SK-N-SH (cell line): ENCODE measurements at regions not wholly inside any gene's neighbourhood (a gene's known extent, or its start where the extent isn't known, plus 50 kb on each side); places are given as distances from the start of the nearest gene placed in this dataset.
A peak's percentile ranks its signal among the peaks of the same experiment; 100 is the strongest.

Experiments used
- CHD2 ChIP-seq: fragments of 150-350 bp; IDR thresholded peaks from 2 replicates; pipeline ENCODE4 v1.6.1; 2018; ENCODE audit warnings: low read length; ENCODE audit not compliant: partially characterized antibody
- EP300 ChIP-seq, 2 experiments: IDR thresholded peaks; 2 replicates each; pipeline versions ENCODE4 v1.4.0 to v1.6.1; 2012; ENCODE audit warnings: borderline replicate concordance in 1 of 2, low read depth in 1 of 2, low read length in 1 of 2
- EZH2phosphoT487 ChIP-seq: fragments of 200-600 bp; sonication (generic); IDR thresholded peaks from 2 replicates; pipeline ENCODE4 v1.6.1; 2017; ENCODE audit warnings: low read depth, mixed run types, mild to moderate bottlenecking, antibody characterized with exemption, moderate library complexity, borderline replicate concordance
- FOXJ3 ChIP-seq: sonication (generic); formaldehyde crosslinking; IDR thresholded peaks from 2 replicates; pipeline ENCODE4 v1.5.1; 2020; ENCODE audit warnings: mild to moderate bottlenecking, missing genetic modification reagents
- GABPA ChIP-seq: IDR thresholded peaks from 2 replicates; pipeline ENCODE4 v1.4.0; 2012; ENCODE audit warnings: low read depth, mild to moderate bottlenecking
- JUND ChIP-seq: IDR thresholded peaks from 2 replicates; pipeline ENCODE4 v1.4.0; 2012
- NFIC ChIP-seq: IDR thresholded peaks from 2 replicates; pipeline ENCODE4 v1.4.0; 2012; ENCODE audit warnings: borderline replicate concordance
- NRF1 ChIP-seq: IDR thresholded peaks from 2 replicates; pipeline ENCODE4 v1.6.1; 2012; ENCODE audit warnings: low read depth, mild to moderate bottlenecking, low read length
- POLR2AphosphoS5 ChIP-seq: IDR thresholded peaks from 2 replicates; pipeline ENCODE4 v1.6.1; 2012; ENCODE audit warnings: low read depth, low read length
- RFX5 ChIP-seq: IDR thresholded peaks from 2 replicates; pipeline ENCODE4 v1.6.1; 2012; ENCODE audit warnings: mild to moderate bottlenecking, improper control_type of control experiment, low read length
- SMC3 ChIP-seq: IDR thresholded peaks from 2 replicates; pipeline ENCODE4 v1.6.1; 2012; ENCODE audit warnings: low read depth, low read length, improper control_type of control experiment
- TAF1 ChIP-seq: IDR thresholded peaks from 2 replicates; pipeline ENCODE4 v1.6.1; 2012; ENCODE audit warnings: low read depth, mild to moderate bottlenecking, low read length, moderate library complexity, borderline replicate concordance
- TCF12 ChIP-seq: IDR thresholded peaks from 2 replicates; pipeline ENCODE4 v1.4.0; 2012
- YY1 ChIP-seq: IDR thresholded peaks from 2 replicates; pipeline ENCODE4 v1.4.0; 2012; ENCODE audit warnings: low read depth, mild to moderate bottlenecking
- TF ChIP-seq, protein P1 (sequence below): IDR thresholded peaks from 2 replicates; pipeline ENCODE4 v1.4.0; 2012; ENCODE audit warnings: low read depth, borderline replicate concordance
- TF ChIP-seq, protein P2 (sequence below): IDR thresholded peaks from 2 replicates; pipeline ENCODE4 v1.4.0; 2012; ENCODE audit warnings: low read depth, borderline replicate concordance
- TF ChIP-seq, protein P3 (sequence below): IDR thresholded peaks from 2 replicates; pipeline ENCODE4 v1.6.1; 2012; ENCODE audit warnings: mild to moderate bottlenecking, low read depth, low read length, moderate library complexity

DNA sequence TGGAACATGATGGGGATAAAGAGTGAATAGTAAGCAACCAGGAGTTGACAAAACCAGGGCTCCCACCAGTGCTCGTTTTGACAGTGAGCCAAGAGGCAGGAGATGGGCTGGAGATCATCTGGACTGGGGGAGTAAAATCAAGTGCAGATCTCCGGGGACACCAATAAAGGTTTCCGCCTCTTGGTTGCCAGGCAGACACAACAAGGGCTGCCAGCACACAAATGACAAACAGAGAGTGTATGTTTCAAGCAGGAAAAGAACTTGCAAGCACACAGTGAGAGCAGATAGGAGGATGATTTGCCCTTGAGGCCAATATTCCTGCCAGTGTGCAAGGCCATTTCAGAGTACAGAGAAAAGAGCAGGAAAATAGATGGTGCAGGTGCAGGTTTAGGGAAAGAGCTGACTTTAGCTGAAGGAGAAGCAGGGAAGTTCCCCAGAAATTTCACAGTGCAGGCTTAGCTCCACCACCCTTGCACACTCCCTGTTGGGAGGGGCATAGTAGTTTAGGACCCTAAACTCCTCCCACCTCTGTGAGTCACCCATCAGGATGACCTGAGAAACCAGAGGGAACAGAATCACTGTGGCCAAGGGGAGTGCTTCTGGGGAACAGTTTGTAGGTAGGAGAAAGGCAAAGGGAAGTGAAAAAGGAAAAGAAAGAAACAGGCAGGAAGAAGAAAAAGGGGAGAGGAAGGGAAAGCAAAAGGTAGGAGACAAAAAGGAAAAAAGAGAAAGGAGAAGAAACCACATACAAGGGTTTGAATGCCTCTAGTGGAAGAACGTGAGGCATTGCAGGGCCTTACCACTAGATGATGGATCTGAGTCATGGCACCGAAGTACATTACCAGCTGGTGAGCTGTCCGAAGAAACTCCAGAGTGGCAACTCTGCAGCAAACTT lies 404.4 kb downstream of the SLC6A15 start (continued):
- peak in 1 of 2 experiments; percentile 60; a peak in 2 of 4 replicates for TF ChIP-seq EP300 (IDR thresholded peaks at IDR 0.05; ENCODE audit: borderline replicate concordance in 1 of 2, low read depth in 1 of 2, low read length in 1 of 2)
- no peak for TF ChIP-seq NRF1
- TF ChIP-seq SMC3 = no peak; the same call in 1 of the 2 replicates
- TF ChIP-seq, protein P1, sequence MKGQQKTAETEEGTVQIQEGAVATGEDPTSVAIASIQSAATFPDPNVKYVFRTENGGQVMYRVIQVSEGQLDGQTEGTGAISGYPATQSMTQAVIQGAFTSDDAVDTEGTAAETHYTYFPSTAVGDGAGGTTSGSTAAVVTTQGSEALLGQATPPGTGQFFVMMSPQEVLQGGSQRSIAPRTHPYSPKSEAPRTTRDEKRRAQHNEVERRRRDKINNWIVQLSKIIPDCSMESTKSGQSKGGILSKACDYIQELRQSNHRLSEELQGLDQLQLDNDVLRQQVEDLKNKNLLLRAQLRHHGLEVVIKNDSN = no peak
- peak; percentile 22; the same call in 1 of the 2 replicates for TF ChIP-seq JUND
- TF ChIP-seq GABPA = no peak
- TF ChIP-seq NFIC = no peak
- TF ChIP-seq RFX5 = peak; percentile 97
- TF ChIP-seq POLR2AphosphoS5 = no peak
- no peak for TF ChIP-seq EZH2phosphoT487
- peak; percentile 43 for TF ChIP-seq CHD2
- 0 out of 2 replicates have a peak, but pooled peaks have one; percentile 57 for TF ChIP-seq FOXJ3 (CRISPR knock-in tag)
- no peak for TF ChIP-seq TAF1
- TF ChIP-seq, protein P2, sequence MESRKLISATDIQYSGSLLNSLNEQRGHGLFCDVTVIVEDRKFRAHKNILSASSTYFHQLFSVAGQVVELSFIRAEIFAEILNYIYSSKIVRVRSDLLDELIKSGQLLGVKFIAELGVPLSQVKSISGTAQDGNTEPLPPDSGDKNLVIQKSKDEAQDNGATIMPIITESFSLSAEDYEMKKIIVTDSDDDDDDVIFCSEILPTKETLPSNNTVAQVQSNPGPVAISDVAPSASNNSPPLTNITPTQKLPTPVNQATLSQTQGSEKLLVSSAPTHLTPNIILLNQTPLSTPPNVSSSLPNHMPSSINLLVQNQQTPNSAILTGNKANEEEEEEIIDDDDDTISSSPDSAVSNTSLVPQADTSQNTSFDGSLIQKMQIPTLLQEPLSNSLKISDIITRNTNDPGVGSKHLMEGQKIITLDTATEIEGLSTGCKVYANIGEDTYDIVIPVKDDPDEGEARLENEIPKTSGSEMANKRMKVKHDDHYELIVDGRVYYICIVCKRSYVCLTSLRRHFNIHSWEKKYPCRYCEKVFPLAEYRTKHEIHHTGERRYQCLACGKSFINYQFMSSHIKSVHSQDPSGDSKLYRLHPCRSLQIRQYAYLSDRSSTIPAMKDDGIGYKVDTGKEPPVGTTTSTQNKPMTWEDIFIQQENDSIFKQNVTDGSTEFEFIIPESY = no peak
- no peak for TF ChIP-seq YY1
- TF ChIP-seq, protein P3, sequence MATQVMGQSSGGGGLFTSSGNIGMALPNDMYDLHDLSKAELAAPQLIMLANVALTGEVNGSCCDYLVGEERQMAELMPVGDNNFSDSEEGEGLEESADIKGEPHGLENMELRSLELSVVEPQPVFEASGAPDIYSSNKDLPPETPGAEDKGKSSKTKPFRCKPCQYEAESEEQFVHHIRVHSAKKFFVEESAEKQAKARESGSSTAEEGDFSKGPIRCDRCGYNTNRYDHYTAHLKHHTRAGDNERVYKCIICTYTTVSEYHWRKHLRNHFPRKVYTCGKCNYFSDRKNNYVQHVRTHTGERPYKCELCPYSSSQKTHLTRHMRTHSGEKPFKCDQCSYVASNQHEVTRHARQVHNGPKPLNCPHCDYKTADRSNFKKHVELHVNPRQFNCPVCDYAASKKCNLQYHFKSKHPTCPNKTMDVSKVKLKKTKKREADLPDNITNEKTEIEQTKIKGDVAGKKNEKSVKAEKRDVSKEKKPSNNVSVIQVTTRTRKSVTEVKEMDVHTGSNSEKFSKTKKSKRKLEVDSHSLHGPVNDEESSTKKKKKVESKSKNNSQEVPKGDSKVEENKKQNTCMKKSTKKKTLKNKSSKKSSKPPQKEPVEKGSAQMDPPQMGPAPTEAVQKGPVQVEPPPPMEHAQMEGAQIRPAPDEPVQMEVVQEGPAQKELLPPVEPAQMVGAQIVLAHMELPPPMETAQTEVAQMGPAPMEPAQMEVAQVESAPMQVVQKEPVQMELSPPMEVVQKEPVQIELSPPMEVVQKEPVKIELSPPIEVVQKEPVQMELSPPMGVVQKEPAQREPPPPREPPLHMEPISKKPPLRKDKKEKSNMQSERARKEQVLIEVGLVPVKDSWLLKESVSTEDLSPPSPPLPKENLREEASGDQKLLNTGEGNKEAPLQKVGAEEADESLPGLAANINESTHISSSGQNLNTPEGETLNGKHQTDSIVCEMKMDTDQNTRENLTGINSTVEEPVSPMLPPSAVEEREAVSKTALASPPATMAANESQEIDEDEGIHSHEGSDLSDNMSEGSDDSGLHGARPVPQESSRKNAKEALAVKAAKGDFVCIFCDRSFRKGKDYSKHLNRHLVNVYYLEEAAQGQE = no peak
- peak; percentile 39 for TF ChIP-seq TCF12
